NCI-H82 (cell line): ENCODE measurements at regions not wholly inside any gene's neighbourhood (a gene's known extent, or its start where the extent isn't known, plus 50 kb on each side); places are given as distances from the start of the nearest gene placed in this dataset.

Experiments
- DNase-seq: peaks from one replicate; lab custom pipeline; 2025; lab: John Stamatoyannopoulos, UW

DNA sequence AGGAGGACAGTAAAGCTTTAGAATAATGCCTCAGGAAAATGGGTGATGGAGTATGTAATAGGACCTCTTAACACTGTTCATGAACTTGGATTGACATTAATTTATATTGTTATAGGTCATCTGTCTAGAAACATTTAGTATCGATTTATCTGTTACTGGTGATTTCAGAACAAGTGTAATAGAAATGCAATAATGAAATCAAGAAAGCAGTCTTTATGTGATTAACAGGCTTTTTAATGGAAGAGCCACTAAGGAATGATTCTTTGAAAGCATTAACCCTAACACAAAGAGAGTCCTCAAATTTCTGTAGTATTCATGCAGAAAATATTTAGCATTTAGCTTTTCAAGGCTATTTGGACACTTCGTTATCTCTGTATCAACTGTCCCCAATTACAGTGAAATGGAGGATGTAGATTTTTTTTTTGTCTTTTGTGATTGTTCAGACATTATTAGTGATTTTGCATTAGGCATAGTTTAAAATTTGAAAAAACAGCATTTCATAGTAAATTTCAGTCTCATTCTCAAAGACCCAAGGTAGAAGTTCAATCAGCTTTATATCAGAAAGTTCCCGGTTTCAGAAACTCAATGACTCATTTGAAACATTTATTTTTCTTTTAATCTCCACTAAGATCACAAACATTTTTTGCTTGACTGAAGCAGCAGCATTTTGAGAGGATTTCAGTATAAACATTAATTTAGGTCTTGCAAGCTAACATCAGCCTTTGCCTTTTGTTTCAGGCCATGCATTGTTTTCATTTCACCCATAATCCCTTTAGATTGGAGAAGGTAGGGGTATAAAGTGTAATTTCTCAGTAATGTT, 56.3 kb downstream of the AGTR2 start:
- DNase-seq: no peak

GRCh38 chrX:116230130-116230898, 59.8 kb downstream of the AGTR2 start:
- DNase-seq: no peak

- DNase-seq: no peak
Observed at GRCh38 chrX:116232833-116233232, 62.3 kb downstream of the AGTR2 start.

DNA sequence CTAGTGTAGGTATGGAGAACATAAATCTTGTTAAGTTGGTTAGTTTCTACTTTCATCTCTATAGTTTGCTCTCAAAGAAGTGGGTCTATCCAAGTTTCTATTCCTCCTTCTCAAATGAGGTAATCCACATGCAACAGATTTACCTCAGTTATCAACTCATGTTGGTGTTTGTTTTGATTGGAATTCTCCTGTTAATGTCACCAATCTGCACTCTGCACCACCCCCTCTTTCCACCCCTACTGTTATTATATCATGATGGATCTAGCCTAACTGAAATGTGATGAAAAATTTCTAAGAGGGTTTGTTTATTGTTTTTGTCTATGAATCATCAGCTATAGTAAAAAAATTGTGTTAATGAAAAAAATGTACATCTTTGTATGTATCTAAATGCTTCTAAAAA, 66.1 kb downstream of the AGTR2 start:
- DNase-seq: no peak

DNA sequence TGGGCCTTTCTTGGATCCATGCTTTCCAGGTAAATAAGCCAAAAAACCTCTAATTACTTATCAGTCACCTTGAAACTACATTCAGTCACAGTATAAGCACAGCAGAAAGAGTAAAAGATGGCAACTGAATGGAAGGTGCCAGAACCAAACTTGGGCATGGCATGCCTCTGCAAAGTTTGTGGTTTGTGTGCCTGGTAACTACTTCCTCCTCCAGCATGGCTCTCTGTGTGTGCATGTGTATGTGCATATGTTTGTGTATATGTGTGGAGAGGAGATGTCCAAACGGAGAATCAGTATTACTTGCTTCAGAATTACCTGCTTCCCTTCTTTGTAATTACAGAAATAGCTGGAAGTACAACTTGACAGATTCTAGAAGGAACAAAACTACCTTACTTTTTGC, 67.5 kb downstream of the AGTR2 start:
- no peak for DNase-seq

DNA sequence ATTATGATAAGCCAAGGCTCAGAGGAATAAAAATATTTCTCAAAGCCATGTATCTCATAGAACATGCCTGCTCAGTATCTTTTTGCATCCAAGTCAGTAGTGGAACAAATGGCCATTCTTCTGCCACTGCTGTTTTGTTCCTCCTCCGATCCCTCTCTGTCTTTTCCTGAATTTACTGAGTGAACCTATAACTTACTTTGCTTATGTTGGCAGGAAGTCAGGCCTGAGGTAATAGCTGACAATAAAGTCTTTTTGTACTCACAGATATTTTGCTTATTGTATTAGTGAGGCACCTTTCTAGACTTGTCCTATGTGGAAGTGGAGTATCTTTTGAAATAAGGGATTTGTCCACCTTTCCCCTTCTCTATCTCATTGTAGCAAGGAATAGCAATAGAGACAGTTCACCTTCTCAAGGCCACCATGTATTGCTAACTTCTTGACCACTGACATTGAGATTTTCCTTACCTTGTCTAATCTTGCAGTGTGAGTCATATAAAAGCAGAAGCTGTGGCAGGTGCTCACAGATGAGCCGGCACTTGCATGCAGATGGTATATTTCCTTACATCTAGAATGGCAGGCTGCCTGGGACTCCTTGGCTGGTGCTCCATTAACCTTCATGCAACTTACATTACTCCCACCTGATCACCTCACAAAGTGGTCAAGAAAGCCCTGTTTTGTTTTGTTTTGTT, 68.2 kb downstream of the AGTR2 start:
- DNase-seq: no peak

GRCh38 chrX:116239944-116240840, 69.6 kb downstream of the AGTR2 start:
- DNase-seq: no peak

DNA sequence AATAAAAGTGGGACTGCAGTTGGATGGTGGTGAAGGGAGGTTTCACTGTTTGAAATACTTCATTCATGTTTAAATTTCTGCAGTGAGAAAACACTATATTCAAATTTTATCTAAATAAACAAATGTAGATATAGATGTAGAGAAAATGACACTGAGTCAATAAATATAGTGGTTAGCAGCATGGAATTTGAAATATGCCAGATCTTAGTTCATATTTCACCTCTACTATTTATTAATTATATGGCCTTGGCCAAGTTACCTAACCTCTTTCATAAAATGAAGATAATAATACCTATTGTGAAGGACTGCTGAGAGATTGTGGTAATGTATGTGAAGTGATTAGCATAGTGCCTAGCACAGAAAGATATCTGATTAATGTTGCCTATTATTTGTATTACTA, 70.5 kb downstream of the AGTR2 start:
- no peak for DNase-seq

DNA sequence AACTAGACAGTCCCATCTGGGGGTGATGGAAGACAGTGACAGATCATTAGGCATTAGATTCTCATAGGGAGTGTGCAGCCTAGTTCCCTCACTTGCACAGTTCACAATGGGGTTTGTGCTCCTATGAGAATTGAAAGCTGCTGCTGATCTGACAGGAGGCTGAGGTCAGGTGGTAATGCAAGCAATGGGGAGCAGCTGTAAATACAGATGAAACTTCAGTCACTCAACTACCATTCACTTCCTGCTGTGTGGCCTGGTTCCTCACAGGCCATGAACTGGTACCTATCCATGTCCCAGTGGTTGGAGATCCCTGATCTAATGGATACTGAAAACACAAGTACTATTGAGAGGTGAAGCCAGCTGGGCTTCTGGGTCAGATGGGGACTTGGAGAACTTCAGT, 72.5 kb downstream of the AGTR2 start:
- no peak for DNase-seq

- no peak for DNase-seq
Observed at GRCh38 chrX:116246261-116246660, 75.7 kb downstream of the AGTR2 start.

DNA sequence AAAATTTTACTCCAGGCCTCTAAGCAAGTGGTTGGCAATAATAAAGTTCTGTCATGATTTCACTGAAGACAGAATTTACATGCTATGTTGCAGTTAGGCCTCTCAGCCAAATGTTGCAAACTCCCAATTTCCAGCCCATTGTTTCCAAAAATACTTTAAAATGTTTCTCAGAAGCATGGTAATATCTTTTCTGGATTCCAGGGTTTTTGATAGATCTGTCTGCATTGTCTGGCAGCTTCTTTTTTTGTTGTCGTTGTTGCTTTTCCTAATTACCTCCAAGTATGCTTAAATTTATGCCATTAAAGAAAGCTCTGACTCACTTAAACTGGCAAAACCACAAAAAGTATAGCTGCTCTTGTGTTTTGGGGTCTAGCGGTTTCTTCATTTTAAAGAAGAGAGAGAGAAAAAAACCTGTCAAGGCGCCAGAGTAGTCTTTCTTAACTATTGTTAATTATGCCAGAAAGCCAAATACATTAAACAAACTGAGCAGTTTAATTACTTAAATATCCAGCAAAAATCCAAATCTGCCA, 97.0 kb downstream of the AGTR2 start:
- no peak for DNase-seq

DNA sequence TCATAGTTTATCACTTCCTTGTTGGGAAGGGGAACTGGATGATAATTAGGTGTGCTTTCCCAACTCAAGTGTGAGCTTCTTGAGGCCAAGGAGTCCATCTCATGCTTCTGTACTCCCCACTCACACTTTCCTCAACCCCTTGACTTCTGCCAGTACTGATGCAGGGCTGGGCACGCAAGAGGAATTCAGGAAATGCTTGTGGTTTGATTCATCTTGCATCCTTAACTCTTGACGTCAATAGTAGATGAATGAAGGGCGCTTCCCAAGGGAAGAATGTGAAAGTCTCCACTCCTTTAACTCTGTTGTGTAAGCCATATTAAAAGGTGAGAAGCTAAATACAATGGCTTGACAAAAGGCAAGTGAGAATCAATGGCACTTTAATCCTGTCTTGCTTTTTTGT, 101.8 kb downstream of the AGTR2 start:
- no peak for DNase-seq

DNA sequence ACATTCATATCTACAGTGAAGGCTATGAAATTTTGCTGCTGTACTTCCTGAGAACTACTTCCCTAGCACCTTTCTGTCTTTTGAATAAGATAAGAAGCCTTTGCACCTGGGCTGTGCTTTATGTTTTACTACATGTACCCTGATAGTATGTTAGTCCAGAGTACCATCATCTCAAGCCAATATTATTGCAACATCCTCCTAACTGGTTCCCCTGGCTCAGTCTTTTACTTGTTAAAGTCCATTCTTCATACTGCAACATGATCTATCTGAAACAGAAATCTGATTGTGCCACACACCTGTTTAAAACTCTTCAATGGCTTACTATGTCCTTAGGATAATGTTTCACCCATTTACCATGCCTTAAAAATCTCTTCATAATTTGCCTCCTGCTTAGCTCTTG, 102.3 kb downstream of the AGTR2 start:
- no peak for DNase-seq

- DNase-seq: no peak
Observed at GRCh38 chrX:116276261-116276660, 105.7 kb downstream of the AGTR2 start.

GRCh38 chrX:116277351-116278225, 107.0 kb downstream of the AGTR2 start:
- DNase-seq: no peak

GRCh38 chrX:116278826-116279225, 108.3 kb downstream of the AGTR2 start:
- no peak for DNase-seq

DNA sequence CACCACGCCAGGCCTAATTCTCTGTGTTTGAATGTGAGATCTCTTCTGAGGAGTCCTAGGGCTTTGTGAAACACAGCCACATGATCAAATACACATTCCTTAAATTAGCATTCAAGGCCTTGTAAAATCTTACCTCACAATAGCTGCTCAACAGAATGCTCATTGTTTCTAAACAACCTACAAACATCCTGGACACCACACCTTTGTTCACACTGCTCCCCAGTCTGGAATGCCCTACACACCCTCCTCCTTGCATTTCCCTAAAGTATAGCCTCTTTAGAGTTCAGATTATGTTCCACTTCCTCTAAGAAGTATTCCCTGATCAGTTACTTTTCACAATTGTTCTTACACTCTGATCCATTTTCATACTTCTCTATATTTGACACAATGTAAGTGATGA, 110.6 kb downstream of the AGTR2 start:
- no peak for DNase-seq

DNA sequence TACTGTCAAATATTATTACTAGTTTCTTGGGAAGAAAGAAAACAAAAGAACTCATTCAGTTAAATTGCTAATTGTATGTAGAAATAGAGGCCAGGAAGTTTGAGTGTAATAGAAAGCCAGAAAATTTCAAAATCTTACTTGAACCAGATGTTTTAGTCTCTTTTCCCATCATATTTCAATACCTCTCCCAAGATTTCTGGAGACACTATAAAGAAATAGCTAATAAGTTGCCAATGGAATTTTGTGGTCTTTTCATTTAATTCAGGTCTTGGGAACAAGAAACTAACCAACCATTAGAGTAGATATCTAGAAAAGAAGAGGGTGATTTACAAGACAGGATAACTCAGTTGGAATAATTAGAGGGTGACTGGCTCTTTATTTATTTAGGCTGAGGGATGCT, 112.2 kb downstream of the AGTR2 start:
- no peak for DNase-seq

- no peak for DNase-seq
Observed at GRCh38 chrX:116284400-116284799, 113.9 kb downstream of the AGTR2 start.

DNA sequence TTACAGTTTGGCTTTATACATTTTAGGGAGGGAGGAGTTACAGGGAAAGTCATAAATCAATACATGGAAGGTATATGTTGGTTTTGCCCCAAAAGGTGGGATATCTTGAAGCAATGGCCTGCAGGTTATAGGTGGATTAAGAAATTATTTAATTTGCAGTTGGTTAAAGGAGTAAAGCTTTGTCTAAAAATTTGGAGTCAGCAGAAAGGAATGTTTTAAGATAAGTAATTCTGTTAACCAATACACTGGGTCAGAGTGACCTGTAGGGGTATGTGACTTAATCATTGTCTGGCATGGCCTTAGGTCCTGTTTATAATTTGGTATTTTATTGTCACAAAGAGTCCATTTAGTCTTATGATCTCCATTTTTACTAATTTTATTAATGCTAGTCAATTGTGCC, 115.0 kb downstream of the AGTR2 start:
- no peak for DNase-seq

- no peak for DNase-seq
Observed at GRCh38 chrX:116289592-116289991, 119.0 kb downstream of the AGTR2 start.
